Small intestine (tissue), 7 donors: ENCODE measurements at regions not wholly inside any gene's neighbourhood (a gene's known extent, or its start where the extent isn't known, plus 50 kb on each side); places are given as distances from the start of the nearest gene placed in this dataset.

Source experiments
- DNase-seq, 2 donors: peaks; one replicate each; pipeline versions ENCODE4 v3.0.0 to v3.0.0-alpha.2; 2013
- FAIRE-seq: peaks from 2 replicates; lab custom pipeline; 2012; peaks lifted over from hg19 to GRCh38; lab: Jason Lieb, UNC
- H3K27ac ChIP-seq, 3 donors: one replicate each; pipeline ENCODE4 v1.5.1; 2013; ENCODE audit warnings: low read length in 2 of 3, mild to moderate bottlenecking in 2 of 3, control low read depth in 1 of 3, inconsistent platforms in 1 of 3, low read depth in 1 of 3, moderate library complexity in 1 of 3
- H3K27me3 ChIP-seq, 3 donors: one replicate each; pipeline ENCODE4 v1.6.1; 2013; ENCODE audit warnings: low read length in 3 of 3, inconsistent platforms in 1 of 3; ENCODE audit not compliant: control insufficient read depth in 3 of 3, insufficient read depth in 3 of 3
- H3K36me3 ChIP-seq, 3 donors: one replicate each; pipeline ENCODE4 v1.6.1; 2013; ENCODE audit warnings: low read length in 3 of 3, inconsistent platforms in 1 of 3, low read depth in 1 of 3, mild to moderate bottlenecking in 1 of 3, moderate library complexity in 1 of 3; ENCODE audit not compliant: control insufficient read depth in 3 of 3, insufficient read depth in 2 of 3
- H3K4me1 ChIP-seq, 3 donors: one replicate each; pipeline ENCODE4 v1.6.1; 2013; ENCODE audit warnings: low read length in 2 of 3, inconsistent platforms in 1 of 3, low read depth in 1 of 3, mild to moderate bottlenecking in 1 of 3, moderate library complexity in 1 of 3; ENCODE audit not compliant: control insufficient read depth in 3 of 3, insufficient read depth in 2 of 3
- H3K4me3 ChIP-seq, 3 donors: one replicate each; pipeline ENCODE4 v1.5.1; 2013; ENCODE audit warnings: low read length in 3 of 3, control low read depth in 1 of 3, inconsistent platforms in 1 of 3, low read depth in 1 of 3, mild to moderate bottlenecking in 1 of 3, moderate library complexity in 1 of 3
- H3K9me3 ChIP-seq, 2 donors: one replicate each; pipeline ENCODE4 v1.6.1; 2013; ENCODE audit warnings: low read depth in 1 of 2, low read length in 1 of 2; ENCODE audit not compliant: control insufficient read depth in 2 of 2, insufficient read depth in 1 of 2
- WGBS, 3 donors: extraction: QIAGEN DNeasy Blood & Tissue Kit; methylation state at CpG; one replicate each; pipeline ENCODE4 v1.1.7; 2013; 5-methylcytosine and 5-hydroxymethylcytosine counted together
- donor health status: healthy with polysubstance abuse.
- donor health status: control.
- donor health status: control.
- donor health status: Bipolar disorder and iron deficiency.
- donor health status: healthy.

DNA sequence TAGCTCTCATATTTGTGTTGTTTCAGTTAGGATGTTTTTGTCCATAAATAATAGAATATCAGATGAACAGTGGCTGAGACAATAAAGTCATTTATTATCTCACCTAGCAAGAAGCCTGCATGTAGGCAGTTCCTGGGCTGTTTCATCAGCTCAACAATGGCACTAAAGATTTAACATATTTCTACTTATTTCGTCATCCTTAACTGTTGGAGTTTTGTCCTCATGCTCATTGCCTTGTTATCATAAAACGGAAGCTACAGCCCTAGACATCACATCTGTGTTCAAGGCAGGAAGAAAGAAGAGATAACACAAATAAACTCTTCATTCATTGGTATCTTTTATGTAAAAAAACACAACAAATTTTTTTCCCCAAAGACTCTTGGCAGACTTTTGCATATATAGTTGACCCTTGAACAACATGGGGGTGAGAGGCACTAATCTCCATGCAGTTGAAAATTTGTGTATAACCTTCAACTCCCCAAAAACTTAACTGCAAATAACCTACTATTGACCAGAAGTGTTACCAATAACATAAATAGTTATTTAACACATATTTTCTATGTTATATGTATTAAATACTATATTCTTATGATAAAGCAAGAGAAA is 277.2 kb upstream of the ADRA1B start:
- H3K4me1 ChIP-seq: no peaks in the 10 kb centered on the region
- no peak for FAIRE-seq
- H3K27ac ChIP-seq: no peak overlapping the region
- no peak for DNase-seq
- no peaks in the 10 kb centered on the region for H3K27me3 ChIP-seq
- WGBS, 3 donors: 56 to 67% (median 65%) methylated on average over 2 of the region's 2 CpGs
- no peak overlapping the region for H3K4me3 ChIP-seq
- no peaks in the 10 kb centered on the region for H3K9me3 ChIP-seq
- H3K36me3 ChIP-seq: no peaks in the 10 kb centered on the region

DNA sequence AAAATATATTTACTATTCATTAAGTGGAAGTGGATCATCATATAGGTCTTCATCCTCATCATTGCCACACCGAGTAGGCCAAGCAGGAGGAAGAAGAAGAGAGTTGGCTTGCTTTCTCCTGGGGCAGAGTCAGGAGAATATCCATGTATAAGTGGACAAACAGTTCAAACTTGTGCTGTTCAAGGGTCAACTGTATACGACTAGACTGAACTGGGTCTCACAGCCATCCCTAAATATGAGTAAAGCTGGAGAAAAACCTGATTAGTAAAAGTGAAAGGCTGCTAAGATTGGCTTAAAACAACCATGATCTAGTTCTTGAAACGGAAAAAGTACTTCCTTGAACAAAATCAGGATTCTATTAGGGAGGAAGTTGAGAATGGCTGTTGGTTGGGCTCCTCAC is 276.7 kb upstream of the ADRA1B start:
- FAIRE-seq (no peak), DNase-seq (no peak)
- H3K36me3 ChIP-seq: no peaks in the 10 kb centered on the region
- no peak overlapping the region for H3K4me3 ChIP-seq
- H3K27me3 ChIP-seq: no peaks in the 10 kb centered on the region
- H3K4me1 ChIP-seq: no peaks in the 10 kb centered on the region
- no peaks in the 10 kb centered on the region for H3K9me3 ChIP-seq
- H3K27ac ChIP-seq: no peak overlapping the region
- 57 to 72% (median 60%) methylated on average over 3 of the region's 3 CpGs for WGBS, 3 donors

DNA sequence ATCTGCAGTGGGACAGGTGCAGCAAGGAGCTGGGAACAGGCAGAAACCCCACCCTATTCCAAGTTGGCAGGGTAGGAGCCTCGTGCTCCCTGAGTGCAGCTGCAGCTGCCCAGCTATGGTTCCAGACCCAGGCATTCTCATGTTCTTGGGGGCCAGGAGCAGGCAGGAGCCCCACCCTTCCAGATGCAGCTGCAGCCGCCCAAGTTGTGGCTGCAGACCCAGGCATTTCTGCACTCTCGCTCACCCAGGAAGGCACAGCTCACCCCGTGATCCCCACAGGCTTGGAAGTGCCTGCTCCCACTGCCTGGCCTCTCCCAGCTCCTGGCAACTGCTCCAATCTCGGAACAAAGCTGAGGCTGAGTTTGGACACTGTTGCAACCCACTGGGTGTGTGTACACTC is 275.8 kb upstream of the ADRA1B start:
- Histone ChIP-seq H3K4me1 (no peaks in the 10 kb centered on the region), H3K4me3 (no peak overlapping the region), H3K27me3 (no peaks in the 10 kb centered on the region), H3K9me3 (no peaks in the 10 kb centered on the region), H3K36me3 (no peaks in the 10 kb centered on the region), H3K27ac (no peak overlapping the region)
- 60 to 78% (median 65%) methylated on average over 5 of the region's 5 CpGs for WGBS, 3 donors
- FAIRE-seq (no peak), DNase-seq (no peak)

DNA sequence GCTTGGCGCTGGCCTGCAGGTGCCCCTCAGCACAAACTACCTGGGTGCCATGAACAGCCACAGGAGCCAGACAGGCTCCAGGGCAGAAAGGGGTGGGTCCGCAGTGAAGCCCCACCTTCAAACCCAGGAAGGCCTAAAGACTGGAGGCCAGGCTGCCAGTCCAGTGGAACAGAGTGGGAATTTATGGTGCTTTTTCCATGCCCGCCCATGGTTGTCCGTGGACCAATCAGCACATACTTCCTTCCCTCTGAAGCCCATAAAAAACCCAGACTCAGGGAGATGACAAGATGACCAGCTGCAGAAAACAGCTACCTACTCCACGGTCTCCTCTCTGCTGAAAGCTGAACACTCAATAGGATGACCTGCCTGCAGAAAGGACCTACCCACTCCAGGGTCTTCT is 275.4 kb upstream of the ADRA1B start:
- WGBS, 3 donors: 86 to 93% (median 90%) methylated on average over 5 of the region's 5 CpGs
- Histone ChIP-seq H3K27ac (no peak overlapping the region), H3K27me3 (no peaks in the 10 kb centered on the region), H3K4me3 (no peak overlapping the region), H3K9me3 (no peaks in the 10 kb centered on the region), H3K4me1 (no peaks in the 10 kb centered on the region), H3K36me3 (no peaks in the 10 kb centered on the region)
- DNase-seq: no peak
- FAIRE-seq: no peak

DNA sequence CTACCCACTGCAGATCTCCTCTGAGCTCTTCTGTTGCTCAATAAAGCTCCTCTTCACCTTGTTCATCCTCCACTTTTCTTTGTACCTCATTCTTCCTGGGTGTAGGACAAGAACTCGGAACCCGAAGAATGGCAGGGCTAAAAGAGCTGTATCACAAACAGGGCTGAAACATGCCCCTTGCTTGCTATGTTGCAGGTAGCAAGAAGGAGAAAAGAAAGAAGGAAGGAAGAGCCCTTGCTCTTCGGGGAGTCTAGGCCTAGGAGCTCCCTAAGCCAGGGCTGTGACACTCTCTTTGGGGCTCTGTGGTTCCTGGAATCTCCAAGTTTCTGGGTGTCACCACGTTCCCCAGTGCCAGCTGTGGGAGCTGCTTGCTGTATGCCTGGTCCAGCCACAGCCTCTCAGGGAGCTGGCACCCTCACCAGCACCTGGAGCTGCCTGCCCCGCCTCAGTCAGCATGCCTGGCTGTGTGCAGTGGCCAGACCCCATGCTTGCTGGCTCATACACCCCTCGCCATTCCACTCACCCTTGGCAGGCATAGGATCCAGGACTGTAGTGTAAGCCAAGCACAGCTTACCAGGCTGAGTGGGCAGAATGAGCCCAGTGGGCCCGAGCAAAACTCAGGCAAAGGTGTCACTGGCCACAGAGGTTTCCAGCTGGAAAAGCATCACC is 274.8 kb upstream of the ADRA1B start:
- H3K4me1 ChIP-seq: no peaks in the 10 kb centered on the region
- no peaks in the 10 kb centered on the region for H3K36me3 ChIP-seq
- no peaks in the 10 kb centered on the region for H3K9me3 ChIP-seq
- H3K27me3 ChIP-seq: no peaks in the 10 kb centered on the region
- 66 to 85% (median 72%) methylated on average over 7 of the region's 7 CpGs for WGBS, 3 donors
- no peak for FAIRE-seq
- H3K27ac ChIP-seq: no peak overlapping the region
- no peak for DNase-seq
- no peak overlapping the region for H3K4me3 ChIP-seq

DNA sequence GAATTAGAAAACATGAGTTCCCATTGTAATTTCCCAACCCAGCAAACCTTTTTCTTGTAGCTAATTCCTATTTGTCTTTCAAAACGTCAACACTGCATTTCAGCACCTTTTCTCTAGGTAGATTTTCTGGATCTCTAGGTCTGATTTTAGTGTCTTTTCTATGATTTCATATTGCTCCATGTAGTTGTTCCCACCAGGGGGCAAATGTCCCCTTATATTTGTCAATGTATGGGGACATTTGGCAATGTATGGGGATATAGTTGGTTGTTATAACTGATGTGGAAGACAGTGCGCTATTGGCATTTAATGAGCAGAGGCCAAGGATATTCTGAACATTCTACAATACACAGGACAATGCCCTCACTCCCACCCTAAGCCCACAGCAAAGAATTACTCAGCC is 273.9 kb upstream of the ADRA1B start:
- Histone ChIP-seq H3K27me3 (no peaks in the 10 kb centered on the region), H3K4me1 (no peaks in the 10 kb centered on the region), H3K9me3 (no peaks in the 10 kb centered on the region), H3K4me3 (no peak overlapping the region), H3K36me3 (no peaks in the 10 kb centered on the region), H3K27ac (no peak overlapping the region)
- no peak for FAIRE-seq
- DNase-seq: no peak
- 83 to 89% (median 85%) methylated on average over 2 of the region's 2 CpGs for WGBS, 3 donors

DNA sequence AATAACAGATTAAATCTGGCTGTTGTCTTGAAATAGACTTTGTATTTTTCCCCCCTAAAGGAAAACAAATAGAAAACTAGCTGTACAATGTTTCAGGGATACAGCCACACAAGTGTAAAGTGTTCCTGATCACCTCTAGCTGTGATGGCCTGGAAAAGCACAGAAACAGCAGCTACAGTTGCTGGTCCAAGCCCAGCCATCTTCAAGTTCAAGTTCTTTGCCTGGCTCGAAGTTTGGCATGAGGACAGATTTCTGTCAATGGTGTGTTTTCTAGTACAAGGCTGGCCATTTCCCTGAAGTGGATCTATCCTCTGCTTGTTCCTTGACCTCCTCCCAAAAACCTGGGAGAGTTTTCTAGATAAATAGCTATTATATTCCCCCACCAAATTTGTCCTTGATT is 272.2 kb upstream of the ADRA1B start:
- Histone ChIP-seq H3K27me3 (no peaks in the 10 kb centered on the region), H3K9me3 (no peaks in the 10 kb centered on the region), H3K36me3 (no peaks in the 10 kb centered on the region), H3K27ac (no peak overlapping the region), H3K4me1 (no peaks in the 10 kb centered on the region), H3K4me3 (no peak overlapping the region)
- no peak for DNase-seq
- no peak for FAIRE-seq
- 46 to 56% (median 48%) methylated on average over 1 of the region's 1 CpG for WGBS, 3 donors

DNA sequence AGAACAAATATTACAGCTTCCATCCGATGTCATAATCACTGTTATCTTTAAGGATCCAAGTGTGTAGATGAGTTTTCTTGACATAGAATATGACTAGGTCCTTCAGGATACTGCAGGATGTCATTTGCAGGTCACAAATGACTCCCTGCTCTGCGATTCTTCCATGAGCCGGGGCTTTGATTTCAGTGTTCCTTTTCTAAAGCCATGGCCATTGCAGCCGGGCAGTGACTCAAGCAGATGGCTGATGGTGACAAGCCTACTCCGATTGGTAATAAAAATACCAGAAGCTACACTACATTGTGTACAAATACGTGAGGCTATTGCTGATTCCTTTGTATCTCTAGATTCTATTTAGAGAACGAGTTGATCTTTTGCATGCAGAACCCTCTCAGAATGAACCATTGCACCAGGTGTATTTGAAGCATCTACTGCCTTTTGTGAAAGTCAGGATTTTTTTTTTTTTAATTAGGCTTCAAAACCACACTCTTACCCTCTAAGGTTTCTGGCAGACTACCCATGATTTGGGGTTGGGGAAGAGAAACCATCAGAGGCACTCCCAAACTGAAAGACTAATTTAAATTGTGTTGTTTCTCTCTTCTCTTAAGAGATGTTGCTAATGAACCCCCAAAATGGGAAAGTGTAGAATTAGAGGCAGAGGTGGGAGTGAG is 271.0 kb upstream of the ADRA1B start:
- Histone ChIP-seq H3K4me1 (no peaks in the 10 kb centered on the region), H3K9me3 (no peaks in the 10 kb centered on the region), H3K36me3 (no peaks in the 10 kb centered on the region), H3K27me3 (no peaks in the 10 kb centered on the region), H3K4me3 (no peak overlapping the region), H3K27ac (no peak overlapping the region)
- 42 to 73% (median 49%) methylated on average over 7 of the region's 7 CpGs for WGBS, 3 donors
- DNase-seq (no peak), FAIRE-seq (no peak)
